ENCODE measurements at regions not wholly inside any gene's neighbourhood (a gene's known extent, or its start where the extent isn't known, plus 50 kb on each side); places are given as distances from the start of the nearest gene placed in this dataset.

GRCh38 chr10:58885686-58886345 is 290.6 kb upstream of the PHYHIPL start:
- CTCF ChIA-PET, result no interaction called here
- no peak for ATAC-seq
- no peak for DNase-seq (ENCODE audit: low spot score)
- no peak for TF ChIP-seq ZBTB43 (CRISPR knock-in tag; IDR thresholded peaks at IDR 0.05)
- TF ChIP-seq NFATC4 (CRISPR knock-in tag; IDR thresholded peaks at IDR 0.05), result no peak
- no peak for TF ChIP-seq MYBL2 (CRISPR knock-in tag; IDR thresholded peaks at IDR 0.05)
- no peak for TF ChIP-seq ZNF425 (CRISPR knock-in tag; conservative IDR thresholded peaks at IDR 0.05)
- TF ChIP-seq, protein P1, sequence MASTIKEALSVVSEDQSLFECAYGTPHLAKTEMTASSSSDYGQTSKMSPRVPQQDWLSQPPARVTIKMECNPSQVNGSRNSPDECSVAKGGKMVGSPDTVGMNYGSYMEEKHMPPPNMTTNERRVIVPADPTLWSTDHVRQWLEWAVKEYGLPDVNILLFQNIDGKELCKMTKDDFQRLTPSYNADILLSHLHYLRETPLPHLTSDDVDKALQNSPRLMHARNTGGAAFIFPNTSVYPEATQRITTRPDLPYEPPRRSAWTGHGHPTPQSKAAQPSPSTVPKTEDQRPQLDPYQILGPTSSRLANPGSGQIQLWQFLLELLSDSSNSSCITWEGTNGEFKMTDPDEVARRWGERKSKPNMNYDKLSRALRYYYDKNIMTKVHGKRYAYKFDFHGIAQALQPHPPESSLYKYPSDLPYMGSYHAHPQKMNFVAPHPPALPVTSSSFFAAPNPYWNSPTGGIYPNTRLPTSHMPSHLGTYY (CRISPR knock-in tag; IDR thresholded peaks at IDR 0.05), result no peak
- no peak for TF ChIP-seq ZNF416 (CRISPR knock-in tag; IDR thresholded peaks at IDR 0.05)
- no peak for TF ChIP-seq NFE2L1 (CRISPR knock-in tag; IDR thresholded peaks at IDR 0.05)
- TF ChIP-seq ZNF532 (CRISPR knock-in tag; IDR thresholded peaks at IDR 0.05; ENCODE audit: borderline replicate concordance), result no peak
- no peak for TF ChIP-seq ZNF263 (CRISPR knock-in tag; IDR thresholded peaks at IDR 0.05; ENCODE audit: low read depth)
- TF ChIP-seq NFYB (CRISPR knock-in tag; conservative IDR thresholded peaks at IDR 0.05; ENCODE audit: low read depth), result no peak
- TF ChIP-seq CDX4 (CRISPR knock-in tag; IDR thresholded peaks at IDR 0.05; ENCODE audit: borderline replicate concordance), result no peak
- TF ChIP-seq IRF1 (CRISPR knock-in tag; IDR thresholded peaks at IDR 0.05), result no peak
- TF ChIP-seq NR1H2 (CRISPR knock-in tag; IDR thresholded peaks at IDR 0.05), result no peak
- no peak for TF ChIP-seq MLX (CRISPR knock-in tag; IDR thresholded peaks at IDR 0.05)
- TF ChIP-seq E2F4 (CRISPR knock-in tag; IDR thresholded peaks at IDR 0.05; ENCODE audit: borderline replicate concordance, low read depth), result no peak
- TF ChIP-seq ETV6 (CRISPR knock-in tag; IDR thresholded peaks at IDR 0.05), result no peak
- TF ChIP-seq ZNF396 (CRISPR knock-in tag; IDR thresholded peaks at IDR 0.05; ENCODE audit: borderline replicate concordance), result no peak
- H3K4me3 Mint-ChIP-seq, result no peak overlapping the region
- H3K27ac Mint-ChIP-seq, result no peak overlapping the region
- H3K4me1 Mint-ChIP-seq, result no peaks in the 10 kb centered on the region
- peaks cover 4% of the 10 kb centered on the region for H3K9me3 Mint-ChIP-seq
- H3K27me3 Mint-ChIP-seq (ENCODE audit: low read depth), result no peaks in the 10 kb centered on the region
- POLR2A ChIA-PET, result no interaction called here
- no peaks in the 10 kb centered on the region for H3K36me3 Mint-ChIP-seq
